PFSK-1 (cell line): ENCODE measurements at regions not wholly inside any gene's neighbourhood (a gene's known extent, or its start where the extent isn't known, plus 50 kb on each side); places are given as distances from the start of the nearest gene placed in this dataset.

Source experiments
- FOXP2 ChIP-seq: optimal IDR thresholded peaks from 2 replicates; pipeline ENCODE3; 2011; ENCODE audit warnings: borderline replicate concordance, control low read depth, inconsistent platforms; ENCODE audit not compliant: insufficient read depth; ENCODE audit errors: extremely low read length, extremely low read depth
- POLR2AphosphoS5 ChIP-seq: IDR thresholded peaks from 2 replicates; pipeline ENCODE4 v1.6.1; 2012; ENCODE audit warnings: low read depth, mild to moderate bottlenecking, control low read depth, low read length, moderate library complexity
- SIN3A ChIP-seq: IDR thresholded peaks from 2 replicates; pipeline ENCODE4 v1.6.1; 2012; ENCODE audit warnings: mild to moderate bottlenecking, low read length, moderate library complexity, borderline replicate concordance; ENCODE audit not compliant: insufficient read depth
- TAF1 ChIP-seq: IDR thresholded peaks from 2 replicates; pipeline ENCODE4 v1.6.1; 2012; ENCODE audit warnings: low read length, control low read depth, borderline replicate concordance; ENCODE audit not compliant: insufficient read depth
- TF ChIP-seq, protein P1 (sequence below), 2 experiments: IDR thresholded peaks; 2 replicates each; pipeline versions ENCODE4 v1.6.1 to v1.8.0; 2011 to 2012; ENCODE audit warnings: low read depth in 2 of 2, low read length in 2 of 2, control low read depth in 1 of 2, inconsistent platforms in 1 of 2, mild to moderate bottlenecking in 1 of 2, moderate library complexity in 1 of 2; ENCODE audit not compliant: insufficient read depth in 1 of 2

DNA sequence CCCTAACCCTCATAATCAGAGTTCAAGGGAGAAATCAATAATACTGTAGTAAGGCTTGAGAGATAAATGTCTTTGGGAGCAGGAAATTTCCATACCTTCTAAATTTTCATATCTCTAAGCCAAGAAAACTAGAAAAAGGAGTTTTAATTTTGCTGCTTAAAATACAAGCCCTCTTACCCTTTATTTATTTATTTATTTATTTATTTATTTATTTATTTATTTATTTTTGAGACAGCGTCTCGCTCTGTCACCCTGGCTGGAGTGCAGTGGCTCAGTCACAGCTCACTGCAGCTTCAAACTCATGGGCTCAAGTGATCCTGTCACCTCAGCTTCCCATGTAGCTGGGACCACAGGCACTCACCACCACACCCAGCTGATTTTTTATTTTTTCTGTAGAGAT is 69.0 kb upstream of the GNAO1 start:
- no peak for TF ChIP-seq SIN3A

DNA sequence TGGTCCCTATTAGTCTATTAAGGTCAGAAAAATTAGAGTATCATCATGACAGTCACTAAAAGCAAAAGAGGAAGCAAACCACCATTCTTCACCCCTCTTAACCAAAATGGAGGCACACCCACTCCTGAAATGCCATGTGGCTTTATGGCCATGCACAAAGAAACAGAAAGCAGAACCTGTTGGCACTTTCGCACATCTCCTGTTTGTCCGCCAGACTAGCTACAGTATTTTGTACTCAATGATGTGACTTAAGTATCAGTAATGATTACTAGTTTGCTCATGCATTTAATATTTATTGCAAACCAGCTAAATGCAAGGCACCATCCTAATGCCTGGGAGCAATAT is 70.2 kb upstream of the GNAO1 start:
- TF ChIP-seq, protein P1, sequence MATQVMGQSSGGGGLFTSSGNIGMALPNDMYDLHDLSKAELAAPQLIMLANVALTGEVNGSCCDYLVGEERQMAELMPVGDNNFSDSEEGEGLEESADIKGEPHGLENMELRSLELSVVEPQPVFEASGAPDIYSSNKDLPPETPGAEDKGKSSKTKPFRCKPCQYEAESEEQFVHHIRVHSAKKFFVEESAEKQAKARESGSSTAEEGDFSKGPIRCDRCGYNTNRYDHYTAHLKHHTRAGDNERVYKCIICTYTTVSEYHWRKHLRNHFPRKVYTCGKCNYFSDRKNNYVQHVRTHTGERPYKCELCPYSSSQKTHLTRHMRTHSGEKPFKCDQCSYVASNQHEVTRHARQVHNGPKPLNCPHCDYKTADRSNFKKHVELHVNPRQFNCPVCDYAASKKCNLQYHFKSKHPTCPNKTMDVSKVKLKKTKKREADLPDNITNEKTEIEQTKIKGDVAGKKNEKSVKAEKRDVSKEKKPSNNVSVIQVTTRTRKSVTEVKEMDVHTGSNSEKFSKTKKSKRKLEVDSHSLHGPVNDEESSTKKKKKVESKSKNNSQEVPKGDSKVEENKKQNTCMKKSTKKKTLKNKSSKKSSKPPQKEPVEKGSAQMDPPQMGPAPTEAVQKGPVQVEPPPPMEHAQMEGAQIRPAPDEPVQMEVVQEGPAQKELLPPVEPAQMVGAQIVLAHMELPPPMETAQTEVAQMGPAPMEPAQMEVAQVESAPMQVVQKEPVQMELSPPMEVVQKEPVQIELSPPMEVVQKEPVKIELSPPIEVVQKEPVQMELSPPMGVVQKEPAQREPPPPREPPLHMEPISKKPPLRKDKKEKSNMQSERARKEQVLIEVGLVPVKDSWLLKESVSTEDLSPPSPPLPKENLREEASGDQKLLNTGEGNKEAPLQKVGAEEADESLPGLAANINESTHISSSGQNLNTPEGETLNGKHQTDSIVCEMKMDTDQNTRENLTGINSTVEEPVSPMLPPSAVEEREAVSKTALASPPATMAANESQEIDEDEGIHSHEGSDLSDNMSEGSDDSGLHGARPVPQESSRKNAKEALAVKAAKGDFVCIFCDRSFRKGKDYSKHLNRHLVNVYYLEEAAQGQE (IDR thresholded peaks at IDR 0.05; ENCODE audit: insufficient read depth in 1 of 2, low read depth in 2 of 2, low read length in 2 of 2) = no peak
- TF ChIP-seq POLR2AphosphoS5 = no peak
- TF ChIP-seq FOXP2 = no peak
- no peak for TF ChIP-seq SIN3A
- no peak for TF ChIP-seq TAF1

DNA sequence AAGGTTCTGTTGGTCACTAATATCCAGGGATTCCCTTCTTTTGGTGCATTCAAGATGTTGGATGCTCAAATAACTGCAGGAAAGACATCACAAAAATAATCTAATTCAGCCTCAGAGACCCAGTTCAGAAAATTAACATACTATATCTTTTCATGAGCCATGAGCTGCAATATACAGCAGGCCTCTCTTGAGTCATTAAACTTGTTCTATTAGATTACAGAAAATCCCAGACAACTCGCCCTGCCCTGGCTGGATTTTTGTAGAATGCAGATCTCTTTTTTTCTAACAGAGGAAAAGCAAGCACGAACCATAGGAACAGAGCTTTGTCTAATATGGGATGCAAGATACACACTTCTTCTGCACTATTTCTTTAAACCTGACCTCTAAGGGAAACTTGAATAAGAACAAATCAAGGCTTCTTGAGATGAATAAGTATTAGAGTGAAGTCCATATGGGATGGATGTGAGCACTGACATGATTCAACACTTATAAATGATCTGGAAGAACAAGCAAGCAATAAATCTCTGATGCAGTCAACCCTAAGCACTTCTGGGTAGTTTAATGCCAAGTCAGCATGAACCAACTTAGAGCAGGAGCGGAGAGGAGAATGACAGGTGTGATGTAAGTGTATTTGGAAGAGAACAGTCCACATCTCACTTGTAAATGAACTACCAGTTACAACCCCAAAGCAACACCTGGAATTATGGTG is 70.7 kb upstream of the GNAO1 start:
- TF ChIP-seq TAF1 = no peak
- TF ChIP-seq POLR2AphosphoS5 = no peak
- TF ChIP-seq SIN3A = no peak
- TF ChIP-seq FOXP2 = no peak
- TF ChIP-seq, protein P1 (IDR thresholded peaks at IDR 0.05; ENCODE audit: insufficient read depth in 1 of 2, low read depth in 2 of 2, low read length in 2 of 2) = no peak

DNA sequence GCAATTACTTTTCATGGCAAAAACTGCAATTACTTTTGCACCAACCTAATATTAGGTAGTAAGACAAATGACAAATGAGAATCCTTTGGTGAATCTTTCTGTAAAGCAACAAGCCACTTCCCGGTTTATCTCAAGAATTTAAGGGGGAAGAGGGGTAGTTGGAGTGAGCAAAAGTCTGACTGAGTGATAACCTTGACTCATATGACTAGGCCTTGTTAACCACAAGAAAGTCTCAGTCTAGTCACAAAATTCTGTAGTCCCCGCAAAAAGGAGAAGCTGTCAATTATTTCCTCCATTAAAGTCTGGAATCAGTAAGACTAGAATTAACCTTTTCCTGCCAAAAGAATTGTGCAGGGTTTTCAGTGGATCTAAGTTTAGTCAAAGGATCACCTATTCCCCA is 72.2 kb upstream of the GNAO1 start:
- TF ChIP-seq, protein P1 (IDR thresholded peaks at IDR 0.05; ENCODE audit: insufficient read depth in 1 of 2, low read depth in 2 of 2, low read length in 2 of 2) = no peak
- TF ChIP-seq TAF1 (no peak), SIN3A (no peak), POLR2AphosphoS5 (no peak), FOXP2 (no peak)

DNA sequence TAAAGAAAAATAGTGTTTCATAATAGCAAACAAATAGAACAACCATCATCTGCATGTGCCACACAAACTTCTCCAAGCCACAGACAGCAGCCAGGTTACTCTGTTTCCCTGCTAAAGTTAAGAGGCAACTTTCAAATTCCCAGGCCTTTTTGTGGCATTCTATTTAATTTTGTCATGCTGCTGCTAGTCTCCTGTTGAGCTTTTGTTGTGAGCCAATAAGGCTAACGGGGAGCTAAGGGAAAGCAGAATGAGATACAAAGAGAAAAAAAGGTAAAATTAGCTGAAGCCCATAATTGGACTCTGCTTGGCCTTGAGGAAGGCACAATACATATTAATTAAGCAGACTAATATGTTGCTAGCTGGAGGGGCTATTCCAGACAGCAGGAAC is 74.7 kb upstream of the GNAO1 start:
- no peak for TF ChIP-seq TAF1
- TF ChIP-seq FOXP2 = no peak
- no peak for TF ChIP-seq SIN3A
- no peak for TF ChIP-seq POLR2AphosphoS5
- TF ChIP-seq, protein P1 (IDR thresholded peaks at IDR 0.05; ENCODE audit: insufficient read depth in 1 of 2, low read depth in 2 of 2, low read length in 2 of 2) = no peak
